ENCODE measurements at regions not wholly inside any gene's neighbourhood (a gene's known extent, or its start where the extent isn't known, plus 50 kb on each side); places are given as distances from the start of the nearest gene placed in this dataset.
"Not testable (repeated sequence)": the region's sequence is repeated elsewhere in the genome, so short reads cannot be mapped to it uniquely, and the experiment has no call there.

- DNase-seq: no peak
Observed at GRCh38 chr6:924661-925060, 231.7 kb upstream of the EXOC2 start.

- DNase-seq: no peak
Observed at GRCh38 chr6:921400-921799, 228.5 kb upstream of the EXOC2 start.

GRCh38 chr6:920512-920911 is 227.6 kb upstream of the EXOC2 start:
- DNase-seq: no peak

GRCh38 chr6:919500-919899 is 226.6 kb upstream of the EXOC2 start:
- no peak for DNase-seq

GRCh38 chr6:917939-918338 is 225.0 kb upstream of the EXOC2 start:
- DNase-seq: no peak

GRCh38 chr6:917296-917695 is 224.4 kb upstream of the EXOC2 start:
- DNase-seq: no peak

- no peak for DNase-seq
Observed at GRCh38 chr6:916131-916530, 223.2 kb upstream of the EXOC2 start.

- no peak for DNase-seq
Observed at GRCh38 chr6:912871-913835, 220.2 kb upstream of the EXOC2 start.

GRCh38 chr6:907928-908327 is 215.0 kb upstream of the EXOC2 start:
- no peak for DNase-seq

GRCh38 chr6:906920-907319 is 214.0 kb upstream of the EXOC2 start:
- DNase-seq: no peak

- no peak for DNase-seq
Observed at GRCh38 chr6:905556-905955, 212.6 kb upstream of the EXOC2 start.

- DNase-seq: no peak
Observed at GRCh38 chr6:904994-905393, 212.1 kb upstream of the EXOC2 start.

GRCh38 chr6:903761-904160 is 210.8 kb upstream of the EXOC2 start:
- no peak for DNase-seq

- DNase-seq: no peak
Observed at GRCh38 chr6:901696-902460, 208.9 kb upstream of the EXOC2 start.

GRCh38 chr6:900716-901605 is 208.0 kb upstream of the EXOC2 start:
- no peak for DNase-seq

GRCh38 chr6:897528-898207 is 204.7 kb upstream of the EXOC2 start:
- DNase-seq: no peak

GRCh38 chr6:894274-894673 is 201.3 kb upstream of the EXOC2 start:
- peak; percentile 41 for DNase-seq

- DNase-seq: no peak
Observed at GRCh38 chr6:890995-891394, 198.1 kb upstream of the EXOC2 start.

- no peak for DNase-seq
Observed at GRCh38 chr6:890201-890600, 197.3 kb upstream of the EXOC2 start.

GRCh38 chr6:887583-888235 is 194.8 kb upstream of the EXOC2 start:
- no peak for DNase-seq

- not testable (repeated sequence) for DNase-seq
Observed at GRCh38 chr6:886116-886515, 193.2 kb upstream of the EXOC2 start.

GRCh38 chr6:885051-885590 is 192.2 kb upstream of the EXOC2 start:
- DNase-seq: no peak

Data from stimulated activated CD8-positive, alpha-beta memory T cell treated with anti-CD3 and anti-CD28 coated beads, Interleukin-4, amount 100 ng/mL, for 48 hours (primary cell).